Kidney (tissue), 13 donors: ENCODE measurements at regions not wholly inside any gene's neighbourhood (a gene's known extent, or its start where the extent isn't known, plus 50 kb on each side); places are given as distances from the start of the nearest gene placed in this dataset.
A peak's percentile ranks its signal among the peaks of the same experiment; 100 is the strongest.

Experiments
- DNase-seq, 5 donors: peaks; one replicate each; pipeline ENCODE4 v3.0.0-alpha.2; 2013 to 2020
- FAIRE-seq: peaks from 2 replicates; lab custom pipeline; 2012; peaks lifted over from hg19 to GRCh38; lab: Jason Lieb, UNC
- H3K27ac ChIP-seq, 2 donors: one replicate each; pipeline ENCODE4 v1.7.0; 2013; ENCODE audit warnings: low read depth in 2 of 2, low read length in 2 of 2, inconsistent platforms in 1 of 2
- H3K27me3 ChIP-seq: one replicate; pipeline ENCODE4 v1.7.1; 2013; ENCODE audit warnings: low read length, inconsistent platforms; ENCODE audit not compliant: control insufficient read depth, insufficient read depth
- H3K36me3 ChIP-seq, 3 donors: one replicate each; pipeline versions ENCODE4 v1.7.0 to v1.7.1; 2013; ENCODE audit warnings: low read length in 3 of 3, control low read depth in 1 of 3, inconsistent platforms in 1 of 3; ENCODE audit not compliant: insufficient read depth in 3 of 3, control insufficient read depth in 2 of 3
- H3K4me1 ChIP-seq, 3 donors: one replicate each; pipeline versions ENCODE4 v1.7.0 to v1.7.1; 2013; ENCODE audit warnings: low read length in 3 of 3, inconsistent platforms in 1 of 3, low read depth in 1 of 3; ENCODE audit not compliant: control insufficient read depth in 2 of 3, insufficient read depth in 2 of 3
- H3K4me3 ChIP-seq, 3 donors: one replicate each; pipeline versions ENCODE4 v1.7.0 to v1.8.1; 2013; ENCODE audit warnings: low read length in 3 of 3, control low read depth in 1 of 3, inconsistent platforms in 1 of 3
- H3K9ac ChIP-seq, 3 donors: one replicate each; pipeline versions ENCODE4 v1.7.0 to v1.7.1; 2013; ENCODE audit warnings: low read length in 3 of 3, control low read depth in 1 of 3, inconsistent platforms in 1 of 3
- H3K9me3 ChIP-seq, 3 donors: one replicate each; pipeline versions ENCODE4 v1.7.0 to v1.7.1; 2013; ENCODE audit warnings: low read length in 3 of 3, control low read depth in 1 of 3, inconsistent platforms in 1 of 3; ENCODE audit not compliant: control insufficient read depth in 2 of 3, insufficient read depth in 1 of 3
- intact Hi-C: fragments of 100-400 bp; cut with DNase I; formaldehyde crosslinking; loops from one replicate; pipeline ENCODE4 v1.11.1; 2022
- TF ChIP-seq, protein P1 (sequence below): IDR thresholded peaks from 3 replicates; pipeline ENCODE4 v1.5.1; 2012; ENCODE audit warnings: mild to moderate bottlenecking, moderate library complexity, borderline replicate concordance; ENCODE audit not compliant: insufficient read depth; ENCODE audit errors: extremely low read depth
- donor health status: control.
- donor health status: control.
- donor health status: control.
- donor health status: control.
- donor health status: control.
- donor health status: DM: yes; HTN: yes; CAD: no.
- donor health status: Normal renal cell carcinoma (clear cell type).

DNA sequence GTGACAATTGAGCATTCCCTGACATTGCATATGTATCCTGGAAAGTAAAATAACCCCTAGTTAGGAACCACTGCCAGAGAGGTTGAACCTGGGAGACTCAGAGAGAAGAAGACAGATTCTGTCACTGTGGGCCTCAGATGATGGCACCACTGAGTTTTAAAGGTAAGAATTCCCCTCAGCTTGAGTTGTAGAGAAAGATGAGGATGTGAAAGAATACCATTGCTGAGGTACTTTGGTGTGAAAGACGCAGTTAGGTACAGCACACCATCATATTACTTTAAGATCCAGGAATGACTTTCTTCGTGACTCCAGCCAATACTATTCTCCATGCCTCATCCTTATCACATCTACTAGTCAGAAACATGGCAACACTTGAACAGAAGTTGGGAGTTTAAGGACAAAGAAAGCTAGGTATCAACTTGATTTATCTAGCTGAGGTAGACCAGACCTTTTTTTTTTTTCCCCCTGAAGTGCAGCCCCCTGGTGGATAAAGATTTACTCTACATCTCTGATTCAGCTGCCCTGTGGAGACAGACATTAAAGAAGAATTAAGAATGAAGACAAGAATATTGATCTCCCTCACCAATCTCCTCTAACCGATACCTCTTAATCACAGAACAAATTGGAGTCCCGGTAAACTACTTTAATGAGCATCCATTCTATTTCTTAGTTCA lies 630.5 kb upstream of the FANCL start:
- no peaks in the 10 kb centered on the region for H3K4me1 ChIP-seq
- no peak overlapping the region for H3K27ac ChIP-seq
- FAIRE-seq (no peak), DNase-seq (no peak)
- no peaks in the 10 kb centered on the region for H3K36me3 ChIP-seq
- no peak overlapping the region for H3K4me3 ChIP-seq
- no peak overlapping the region for H3K9ac ChIP-seq
- TF ChIP-seq, protein P1, sequence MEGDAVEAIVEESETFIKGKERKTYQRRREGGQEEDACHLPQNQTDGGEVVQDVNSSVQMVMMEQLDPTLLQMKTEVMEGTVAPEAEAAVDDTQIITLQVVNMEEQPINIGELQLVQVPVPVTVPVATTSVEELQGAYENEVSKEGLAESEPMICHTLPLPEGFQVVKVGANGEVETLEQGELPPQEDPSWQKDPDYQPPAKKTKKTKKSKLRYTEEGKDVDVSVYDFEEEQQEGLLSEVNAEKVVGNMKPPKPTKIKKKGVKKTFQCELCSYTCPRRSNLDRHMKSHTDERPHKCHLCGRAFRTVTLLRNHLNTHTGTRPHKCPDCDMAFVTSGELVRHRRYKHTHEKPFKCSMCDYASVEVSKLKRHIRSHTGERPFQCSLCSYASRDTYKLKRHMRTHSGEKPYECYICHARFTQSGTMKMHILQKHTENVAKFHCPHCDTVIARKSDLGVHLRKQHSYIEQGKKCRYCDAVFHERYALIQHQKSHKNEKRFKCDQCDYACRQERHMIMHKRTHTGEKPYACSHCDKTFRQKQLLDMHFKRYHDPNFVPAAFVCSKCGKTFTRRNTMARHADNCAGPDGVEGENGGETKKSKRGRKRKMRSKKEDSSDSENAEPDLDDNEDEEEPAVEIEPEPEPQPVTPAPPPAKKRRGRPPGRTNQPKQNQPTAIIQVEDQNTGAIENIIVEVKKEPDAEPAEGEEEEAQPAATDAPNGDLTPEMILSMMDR = no peak
- H3K9me3 ChIP-seq = no peaks in the 10 kb centered on the region
- H3K27me3 ChIP-seq = no peaks in the 10 kb centered on the region
- intact Hi-C loops = no loop called here

DNA sequence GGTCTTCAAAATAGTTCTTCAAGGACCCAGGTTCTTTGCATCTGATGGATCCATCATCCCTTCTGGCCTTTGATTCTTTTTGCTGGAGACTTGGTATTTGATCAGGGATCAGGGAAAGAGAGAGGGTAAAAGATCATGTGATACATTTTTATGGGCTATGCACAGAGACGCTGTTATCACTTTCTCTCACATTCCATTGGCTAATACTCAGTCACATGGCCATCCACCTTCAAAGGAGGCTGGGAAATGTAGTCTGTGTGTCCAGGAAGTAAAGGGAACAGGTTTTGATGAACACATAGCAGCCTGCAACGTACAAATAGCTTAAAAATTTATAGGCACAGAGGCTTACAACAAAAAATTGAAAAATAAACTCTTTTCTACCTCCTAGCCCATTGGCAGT lies 629.6 kb upstream of the FANCL start:
- TF ChIP-seq, protein P1 = no peak
- H3K9ac ChIP-seq = no peak overlapping the region
- DNase-seq (no peak), FAIRE-seq (no peak)
- H3K36me3 ChIP-seq = no peaks in the 10 kb centered on the region
- H3K27me3 ChIP-seq = no peaks in the 10 kb centered on the region
- H3K27ac ChIP-seq = no peak overlapping the region
- H3K4me1 ChIP-seq = peaks cover 0 to 3% (median 0%) of the 10 kb centered on the region in 3 donors
- intact Hi-C loops = no loop called here
- no peaks in the 10 kb centered on the region for H3K9me3 ChIP-seq
- H3K4me3 ChIP-seq = no peak overlapping the region

DNA sequence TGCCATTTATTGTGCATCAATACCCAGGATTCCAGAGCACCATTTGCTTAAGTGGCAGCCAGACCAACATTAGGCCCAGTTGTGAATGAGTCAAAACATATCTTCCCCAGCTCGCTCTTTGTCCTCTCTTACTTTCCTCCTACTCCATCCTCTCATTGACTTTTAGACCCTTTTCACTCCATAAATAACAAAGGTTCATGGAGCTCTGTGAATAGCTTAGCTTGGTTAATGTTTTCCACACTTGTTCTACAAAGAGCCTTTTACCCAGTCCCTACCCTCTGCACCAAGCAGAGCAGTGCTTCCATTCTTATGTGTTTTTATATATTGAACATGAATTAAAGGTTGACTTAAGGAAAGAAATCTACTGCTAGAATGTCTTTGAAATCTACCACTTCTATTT lies 625.8 kb upstream of the FANCL start:
- H3K9ac ChIP-seq = no peak overlapping the region
- H3K4me1 ChIP-seq = peaks cover 0 to 3% (median 0%) of the 10 kb centered on the region in 3 donors
- FAIRE-seq = no peak
- no peaks in the 10 kb centered on the region for H3K9me3 ChIP-seq
- intact Hi-C loops = no loop called here
- H3K27me3 ChIP-seq = no peaks in the 10 kb centered on the region
- no peaks in the 10 kb centered on the region for H3K36me3 ChIP-seq
- no peak overlapping the region for H3K4me3 ChIP-seq
- TF ChIP-seq, protein P1 = no peak
- no peak overlapping the region for H3K27ac ChIP-seq
- peak in 2 of 5 donors; percentile 1 to 10 for DNase-seq

DNA sequence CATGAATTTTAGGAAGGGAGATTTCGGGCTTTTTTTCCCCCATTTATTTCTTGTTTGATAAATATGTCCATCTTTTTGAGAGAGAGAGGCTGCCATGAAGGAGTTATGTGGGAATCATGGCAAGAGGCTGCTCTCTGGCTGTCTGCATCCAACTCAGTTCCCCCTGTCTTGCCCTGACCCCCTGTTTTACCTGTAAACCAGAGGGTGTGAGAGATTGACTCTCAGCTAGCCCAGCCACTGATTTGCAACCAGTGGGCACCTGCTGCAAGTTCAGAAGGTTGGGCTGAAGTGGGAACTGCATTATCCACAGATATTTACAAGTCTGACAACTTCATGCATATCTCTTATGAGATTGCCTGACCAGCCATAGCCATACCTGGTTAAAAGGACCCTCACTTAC lies 625.4 kb upstream of the FANCL start:
- peaks cover 0 to 3% (median 0%) of the 10 kb centered on the region in 3 donors for H3K4me1 ChIP-seq
- no peaks in the 10 kb centered on the region for H3K27me3 ChIP-seq
- H3K9me3 ChIP-seq = no peaks in the 10 kb centered on the region
- FAIRE-seq (no peak), DNase-seq (no peak)
- H3K27ac ChIP-seq = no peak overlapping the region
- TF ChIP-seq, protein P1 = no peak
- intact Hi-C loops = no loop called here
- H3K36me3 ChIP-seq = no peaks in the 10 kb centered on the region
- H3K9ac ChIP-seq = no peak overlapping the region
- H3K4me3 ChIP-seq = no peak overlapping the region
